ENCODE measurements at regions not wholly inside any gene's neighbourhood (a gene's known extent, or its start where the extent isn't known, plus 50 kb on each side); places are given as distances from the start of the nearest gene placed in this dataset.

DNA sequence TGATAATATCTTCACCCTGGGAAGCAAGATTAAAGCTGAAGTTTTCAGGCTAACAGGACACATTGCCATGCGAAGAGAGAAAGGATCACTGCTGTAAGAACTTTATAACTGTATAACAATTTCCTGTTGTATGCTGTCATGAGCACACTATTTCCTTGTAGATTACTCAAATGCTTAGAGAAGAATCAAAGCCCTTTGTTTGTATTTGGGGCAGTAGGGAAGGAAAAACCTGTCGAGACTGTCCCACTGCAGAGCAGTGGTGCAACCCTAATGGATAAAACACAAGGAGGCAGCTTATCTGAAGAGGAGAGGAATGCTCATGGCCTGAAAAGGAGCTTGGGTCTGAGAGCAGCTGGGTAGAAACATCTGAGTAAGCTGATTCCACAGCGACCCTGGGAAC is 327.7 kb upstream of the NPSR1 start:
- TF ChIP-seq, protein P1, sequence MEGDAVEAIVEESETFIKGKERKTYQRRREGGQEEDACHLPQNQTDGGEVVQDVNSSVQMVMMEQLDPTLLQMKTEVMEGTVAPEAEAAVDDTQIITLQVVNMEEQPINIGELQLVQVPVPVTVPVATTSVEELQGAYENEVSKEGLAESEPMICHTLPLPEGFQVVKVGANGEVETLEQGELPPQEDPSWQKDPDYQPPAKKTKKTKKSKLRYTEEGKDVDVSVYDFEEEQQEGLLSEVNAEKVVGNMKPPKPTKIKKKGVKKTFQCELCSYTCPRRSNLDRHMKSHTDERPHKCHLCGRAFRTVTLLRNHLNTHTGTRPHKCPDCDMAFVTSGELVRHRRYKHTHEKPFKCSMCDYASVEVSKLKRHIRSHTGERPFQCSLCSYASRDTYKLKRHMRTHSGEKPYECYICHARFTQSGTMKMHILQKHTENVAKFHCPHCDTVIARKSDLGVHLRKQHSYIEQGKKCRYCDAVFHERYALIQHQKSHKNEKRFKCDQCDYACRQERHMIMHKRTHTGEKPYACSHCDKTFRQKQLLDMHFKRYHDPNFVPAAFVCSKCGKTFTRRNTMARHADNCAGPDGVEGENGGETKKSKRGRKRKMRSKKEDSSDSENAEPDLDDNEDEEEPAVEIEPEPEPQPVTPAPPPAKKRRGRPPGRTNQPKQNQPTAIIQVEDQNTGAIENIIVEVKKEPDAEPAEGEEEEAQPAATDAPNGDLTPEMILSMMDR (IDR thresholded peaks at IDR 0.05) = no peak
- TF ChIP-seq POLR2A (IDR thresholded peaks at IDR 0.05) = no peak

Data from testis (tissue), 2 donors.